SK-N-SH (cell line): ENCODE measurements at regions not wholly inside any gene's neighbourhood (a gene's known extent, or its start where the extent isn't known, plus 50 kb on each side); places are given as distances from the start of the nearest gene placed in this dataset.

Source experiments
- CTCF ChIA-PET: fragments of 300-600, 350-600 bp; formaldehyde crosslinking; extraction: SDS; loops from one replicate; lab custom pipeline; 2021; lab: Yijun Ruan, JAX
- POLR2A ChIA-PET: fragments of 350-600 bp; sonication (Branson Sonifier 250); formaldehyde crosslinking; extraction: SDS; loops from one replicate; lab custom pipeline; 2020; ENCODE audit warnings: antibody characterized with exemption, inconsistent platforms; lab: Yijun Ruan, JAX
- DNase-seq: peaks from one replicate; pipeline ENCODE4 v3.0.0; 2012
- H2AFZ ChIP-seq: fragments of 200-600 bp; sonication (generic); 2 replicates; pipeline ENCODE4 v1.8.1; 2016; ENCODE audit warnings: antibody characterized with exemption, mild to moderate bottlenecking, low read depth
- H3F3A ChIP-seq: fragments of 200-600 bp; sonication (generic); replicated peaks from 2 replicates; pipeline ENCODE3; 2016; ENCODE audit warnings: antibody characterized with exemption, mild to moderate bottlenecking; ENCODE audit not compliant: insufficient read depth
- H3K27ac ChIP-seq, 2 experiments: fragments of 200-500 bp in 1 of 2; fragments of 200-600 bp in 1 of 2; sonication (Bioruptor generic) in 1 of 2; sonication (generic), shearing (Covaris generic) in 1 of 2; 2 replicates each; pipeline versions ENCODE4 v1.5.1 to v1.6.1; 2014 to 2016; ENCODE audit warnings: low read depth in 2 of 2, inconsistent platforms in 1 of 2, low read length in 1 of 2, mild to moderate bottlenecking in 1 of 2, mixed read lengths in 1 of 2
- H3K27me3 ChIP-seq: fragments of 200-600 bp; sonication (generic), shearing (Covaris generic); 2 replicates; pipeline ENCODE4 v1.6.1; 2016; ENCODE audit warnings: mixed run types; ENCODE audit not compliant: insufficient read depth
- H3K36me3 ChIP-seq, 2 experiments: fragments of 200-500 bp in 1 of 2; fragments of 200-600 bp in 1 of 2; sonication (Bioruptor generic) in 1 of 2; sonication (generic) in 1 of 2; replicated peaks in 1 of 2; 2 replicates each; pipeline versions ENCODE3 to v1.5.1; 2014 to 2016; ENCODE audit warnings: low read length in 1 of 2, mild to moderate bottlenecking in 1 of 2; ENCODE audit not compliant: insufficient read depth in 2 of 2, control insufficient read depth in 1 of 2
- H3K4me1 ChIP-seq, 2 experiments: fragments of 200-500 bp in 1 of 2; fragments of 200-600 bp in 1 of 2; sonication (Bioruptor generic) in 1 of 2; sonication (generic), shearing (Covaris generic) in 1 of 2; 2 replicates each; pipeline versions ENCODE4 v1.5.1 to v1.6.1; 2014 to 2016; ENCODE audit warnings: low read depth in 1 of 2, low read length in 1 of 2, mixed run types in 1 of 2; ENCODE audit not compliant: insufficient read depth in 2 of 2, control insufficient read depth in 1 of 2
- H3K4me2 ChIP-seq: fragments of 200-600 bp; sonication (generic), shearing (Covaris generic); 2 replicates; pipeline ENCODE4 v1.6.1; 2017; ENCODE audit warnings: mixed run types
- H3K4me3 ChIP-seq, 2 experiments: fragments of 200-500 bp in 1 of 2; fragments of 200-600 bp in 1 of 2; sonication (Bioruptor generic) in 1 of 2; sonication (generic), shearing (Covaris generic) in 1 of 2; 2 replicates each; pipeline versions ENCODE4 v1.5.1 to v1.8.1; 2014 to 2016; ENCODE audit warnings: low read depth in 2 of 2, inconsistent platforms in 1 of 2, low read length in 1 of 2, mild to moderate bottlenecking in 1 of 2, mixed read lengths in 1 of 2, moderate library complexity in 1 of 2
- H3K79me2 ChIP-seq: fragments of 200-600 bp; sonication (generic); 2 replicates; pipeline ENCODE4 v1.8.1; 2017; ENCODE audit warnings: mild to moderate bottlenecking; ENCODE audit not compliant: insufficient read depth
- H3K9ac ChIP-seq: fragments of 200-600 bp; sonication (generic); 2 replicates; pipeline ENCODE4 v1.6.1; 2017; ENCODE audit warnings: mixed run types
- H3K9me2 ChIP-seq: fragments of 200-600 bp; sonication (generic); 2 replicates; pipeline ENCODE4 v1.6.1; 2017; ENCODE audit warnings: mixed run types
- H3K9me3 ChIP-seq: fragments of 200-600 bp; sonication (generic); 2 replicates; pipeline ENCODE4 v1.6.1; 2017; ENCODE audit warnings: mixed run types, mild to moderate bottlenecking, moderate library complexity
- H4K20me1 ChIP-seq: fragments of 200-600 bp; sonication (generic); 2 replicates; pipeline ENCODE4 v1.6.1; 2017; ENCODE audit warnings: mild to moderate bottlenecking, mixed run types; ENCODE audit not compliant: insufficient read depth
- FOSL2 ChIP-seq: IDR thresholded peaks from 2 replicates; pipeline ENCODE4 v1.4.0; 2012; ENCODE audit warnings: low read depth, mild to moderate bottlenecking, moderate library complexity, borderline replicate concordance
- FOXJ3 ChIP-seq: sonication (generic); formaldehyde crosslinking; IDR thresholded peaks from 2 replicates; pipeline ENCODE4 v1.5.1; 2020; ENCODE audit warnings: mild to moderate bottlenecking, missing genetic modification reagents
- FOXM1 ChIP-seq: IDR thresholded peaks from 2 replicates; pipeline ENCODE4 v1.4.0; 2012; ENCODE audit warnings: low read depth, mild to moderate bottlenecking
- JUND ChIP-seq: IDR thresholded peaks from 2 replicates; pipeline ENCODE4 v1.4.0; 2012
- MEF2A ChIP-seq: IDR thresholded peaks from 2 replicates; pipeline ENCODE4 v1.4.0; 2012; ENCODE audit warnings: low read depth, borderline replicate concordance
- POLR2AphosphoS5 ChIP-seq: IDR thresholded peaks from 2 replicates; pipeline ENCODE4 v1.6.1; 2012; ENCODE audit warnings: low read depth, low read length
- RCOR1 ChIP-seq: fragments of 150-350 bp; IDR thresholded peaks from 2 replicates; pipeline ENCODE4 v1.6.1; 2017; ENCODE audit warnings: antibody characterized with exemption, low read length
- RFX5 ChIP-seq: IDR thresholded peaks from 2 replicates; pipeline ENCODE4 v1.6.1; 2012; ENCODE audit warnings: mild to moderate bottlenecking, improper control_type of control experiment, low read length
- WGBS: methylation state at CpG from one replicate; pipeline ENCODE4 v1.1.6; 2017; ENCODE audit warnings: low lambda C conversion rate; 5-methylcytosine and 5-hydroxymethylcytosine counted together
- TF ChIP-seq, protein P1 (sequence below): IDR thresholded peaks from 2 replicates; pipeline ENCODE4 v1.4.0; 2012; ENCODE audit warnings: low read depth, borderline replicate concordance
- TF ChIP-seq, protein P2 (sequence below): fragments of 200-600 bp; sonication (generic); IDR thresholded peaks from 2 replicates; pipeline ENCODE4 v1.6.1; 2017; ENCODE audit warnings: antibody characterized with exemption, mild to moderate bottlenecking, moderate library complexity
- TF ChIP-seq, protein P3 (sequence below): IDR thresholded peaks from 2 replicates; pipeline ENCODE4 v1.4.0; 2012; ENCODE audit warnings: low read depth, borderline replicate concordance
- TF ChIP-seq, protein P4 (sequence below): IDR thresholded peaks from 2 replicates; pipeline ENCODE4; 2012
- TF ChIP-seq, protein P5 (sequence below): fragments of 150-350 bp; IDR thresholded peaks from 2 replicates; pipeline ENCODE4 v1.6.1; 2016; ENCODE audit warnings: mild to moderate bottlenecking, low read depth, low read length

DNA sequence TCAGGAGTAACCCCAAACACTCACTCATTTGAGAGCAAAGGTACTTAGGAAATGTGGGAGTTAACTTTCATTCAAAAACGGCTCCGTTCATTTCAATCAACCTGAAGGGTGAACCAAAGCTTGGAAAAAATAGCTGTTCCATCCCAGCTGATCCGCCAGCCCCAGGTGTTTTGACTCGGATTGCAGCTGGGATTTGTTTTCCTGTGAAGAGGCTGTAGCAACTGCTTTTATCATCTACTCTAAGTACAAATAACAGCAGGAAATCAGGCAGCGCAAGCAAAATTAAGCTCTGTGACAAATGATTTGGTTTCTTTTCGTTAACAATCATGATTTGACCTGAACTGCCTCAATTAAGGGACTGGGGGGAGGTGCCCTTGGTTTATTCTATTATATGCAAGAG is 154.7 kb downstream of the BEND2 start:
- no peak overlapping the region for H3K27ac ChIP-seq
- no peak for DNase-seq
- H3K4me2 ChIP-seq = no peak overlapping the region
- no peak for TF ChIP-seq RFX5
- TF ChIP-seq, protein P1, sequence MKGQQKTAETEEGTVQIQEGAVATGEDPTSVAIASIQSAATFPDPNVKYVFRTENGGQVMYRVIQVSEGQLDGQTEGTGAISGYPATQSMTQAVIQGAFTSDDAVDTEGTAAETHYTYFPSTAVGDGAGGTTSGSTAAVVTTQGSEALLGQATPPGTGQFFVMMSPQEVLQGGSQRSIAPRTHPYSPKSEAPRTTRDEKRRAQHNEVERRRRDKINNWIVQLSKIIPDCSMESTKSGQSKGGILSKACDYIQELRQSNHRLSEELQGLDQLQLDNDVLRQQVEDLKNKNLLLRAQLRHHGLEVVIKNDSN = no peak
- TF ChIP-seq, protein P2, sequence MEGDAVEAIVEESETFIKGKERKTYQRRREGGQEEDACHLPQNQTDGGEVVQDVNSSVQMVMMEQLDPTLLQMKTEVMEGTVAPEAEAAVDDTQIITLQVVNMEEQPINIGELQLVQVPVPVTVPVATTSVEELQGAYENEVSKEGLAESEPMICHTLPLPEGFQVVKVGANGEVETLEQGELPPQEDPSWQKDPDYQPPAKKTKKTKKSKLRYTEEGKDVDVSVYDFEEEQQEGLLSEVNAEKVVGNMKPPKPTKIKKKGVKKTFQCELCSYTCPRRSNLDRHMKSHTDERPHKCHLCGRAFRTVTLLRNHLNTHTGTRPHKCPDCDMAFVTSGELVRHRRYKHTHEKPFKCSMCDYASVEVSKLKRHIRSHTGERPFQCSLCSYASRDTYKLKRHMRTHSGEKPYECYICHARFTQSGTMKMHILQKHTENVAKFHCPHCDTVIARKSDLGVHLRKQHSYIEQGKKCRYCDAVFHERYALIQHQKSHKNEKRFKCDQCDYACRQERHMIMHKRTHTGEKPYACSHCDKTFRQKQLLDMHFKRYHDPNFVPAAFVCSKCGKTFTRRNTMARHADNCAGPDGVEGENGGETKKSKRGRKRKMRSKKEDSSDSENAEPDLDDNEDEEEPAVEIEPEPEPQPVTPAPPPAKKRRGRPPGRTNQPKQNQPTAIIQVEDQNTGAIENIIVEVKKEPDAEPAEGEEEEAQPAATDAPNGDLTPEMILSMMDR = no peak
- TF ChIP-seq FOXJ3 = no peak
- no peak for TF ChIP-seq JUND
- WGBS = 19% methylated on average over 6 of the region's 6 CpGs
- H3K27me3 ChIP-seq = no peaks in the 10 kb centered on the region
- H3K4me1 ChIP-seq = no peaks in the 10 kb centered on the region
- POLR2A ChIA-PET = no interaction called here
- H3K79me2 ChIP-seq = no peaks in the 10 kb centered on the region
- H3K9ac ChIP-seq = no peak overlapping the region
- H3K9me2 ChIP-seq = no peaks in the 10 kb centered on the region
- CTCF ChIA-PET = no interaction called here
- no peak overlapping the region for H2AFZ ChIP-seq
- H3K36me3 ChIP-seq = no peaks in the 10 kb centered on the region
- no peaks in the 10 kb centered on the region for H3K9me3 ChIP-seq
- no peaks in the 10 kb centered on the region for H4K20me1 ChIP-seq
- no peak overlapping the region for H3K4me3 ChIP-seq
- no peaks in the 10 kb centered on the region for H3F3A ChIP-seq

DNA sequence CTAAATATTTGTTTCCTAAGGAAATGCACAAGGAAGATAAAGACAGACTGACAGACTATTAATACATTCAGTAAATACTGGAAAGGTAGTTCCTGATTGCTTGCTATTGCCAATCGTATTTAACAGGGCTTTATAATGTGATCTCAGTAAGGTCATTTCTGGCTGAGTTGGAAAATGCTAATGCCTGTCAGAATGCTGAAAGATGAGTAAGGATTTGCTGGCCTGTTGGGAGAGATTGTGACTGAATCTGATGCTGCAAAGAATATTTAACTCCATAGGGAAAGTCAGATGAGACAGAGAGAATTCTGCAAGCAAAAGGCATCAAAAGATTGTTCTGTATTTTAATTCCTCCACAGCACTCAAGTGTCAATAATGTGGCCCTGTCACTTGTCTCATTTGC is 169.0 kb downstream of the BEND2 start:
- TF ChIP-seq RFX5 = no peak
- TF ChIP-seq, protein P3, sequence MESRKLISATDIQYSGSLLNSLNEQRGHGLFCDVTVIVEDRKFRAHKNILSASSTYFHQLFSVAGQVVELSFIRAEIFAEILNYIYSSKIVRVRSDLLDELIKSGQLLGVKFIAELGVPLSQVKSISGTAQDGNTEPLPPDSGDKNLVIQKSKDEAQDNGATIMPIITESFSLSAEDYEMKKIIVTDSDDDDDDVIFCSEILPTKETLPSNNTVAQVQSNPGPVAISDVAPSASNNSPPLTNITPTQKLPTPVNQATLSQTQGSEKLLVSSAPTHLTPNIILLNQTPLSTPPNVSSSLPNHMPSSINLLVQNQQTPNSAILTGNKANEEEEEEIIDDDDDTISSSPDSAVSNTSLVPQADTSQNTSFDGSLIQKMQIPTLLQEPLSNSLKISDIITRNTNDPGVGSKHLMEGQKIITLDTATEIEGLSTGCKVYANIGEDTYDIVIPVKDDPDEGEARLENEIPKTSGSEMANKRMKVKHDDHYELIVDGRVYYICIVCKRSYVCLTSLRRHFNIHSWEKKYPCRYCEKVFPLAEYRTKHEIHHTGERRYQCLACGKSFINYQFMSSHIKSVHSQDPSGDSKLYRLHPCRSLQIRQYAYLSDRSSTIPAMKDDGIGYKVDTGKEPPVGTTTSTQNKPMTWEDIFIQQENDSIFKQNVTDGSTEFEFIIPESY = no peak
- TF ChIP-seq FOXM1 = no peak
- TF ChIP-seq, protein P4, sequence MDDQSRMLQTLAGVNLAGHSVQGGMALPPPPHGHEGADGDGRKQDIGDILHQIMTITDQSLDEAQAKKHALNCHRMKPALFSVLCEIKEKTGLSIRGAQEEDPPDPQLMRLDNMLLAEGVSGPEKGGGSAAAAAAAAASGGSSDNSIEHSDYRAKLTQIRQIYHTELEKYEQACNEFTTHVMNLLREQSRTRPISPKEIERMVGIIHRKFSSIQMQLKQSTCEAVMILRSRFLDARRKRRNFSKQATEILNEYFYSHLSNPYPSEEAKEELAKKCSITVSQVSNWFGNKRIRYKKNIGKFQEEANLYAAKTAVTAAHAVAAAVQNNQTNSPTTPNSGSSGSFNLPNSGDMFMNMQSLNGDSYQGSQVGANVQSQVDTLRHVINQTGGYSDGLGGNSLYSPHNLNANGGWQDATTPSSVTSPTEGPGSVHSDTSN = no peak
- TF ChIP-seq, protein P5, sequence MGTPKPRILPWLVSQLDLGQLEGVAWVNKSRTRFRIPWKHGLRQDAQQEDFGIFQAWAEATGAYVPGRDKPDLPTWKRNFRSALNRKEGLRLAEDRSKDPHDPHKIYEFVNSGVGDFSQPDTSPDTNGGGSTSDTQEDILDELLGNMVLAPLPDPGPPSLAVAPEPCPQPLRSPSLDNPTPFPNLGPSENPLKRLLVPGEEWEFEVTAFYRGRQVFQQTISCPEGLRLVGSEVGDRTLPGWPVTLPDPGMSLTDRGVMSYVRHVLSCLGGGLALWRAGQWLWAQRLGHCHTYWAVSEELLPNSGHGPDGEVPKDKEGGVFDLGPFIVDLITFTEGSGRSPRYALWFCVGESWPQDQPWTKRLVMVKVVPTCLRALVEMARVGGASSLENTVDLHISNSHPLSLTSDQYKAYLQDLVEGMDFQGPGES = no peak
- no peak for TF ChIP-seq FOSL2
- no peak for TF ChIP-seq POLR2AphosphoS5
- no peak for TF ChIP-seq JUND
- TF ChIP-seq RCOR1 = no peak
- no peak for TF ChIP-seq MEF2A
- TF ChIP-seq FOXJ3 = no peak
- Histone ChIP-seq H3K4me1 (no peaks in the 10 kb centered on the region), H3K9me3 (no peaks in the 10 kb centered on the region), H3K27me3 (no peaks in the 10 kb centered on the region), H3K4me2 (no peak overlapping the region), H3K27ac (no peak overlapping the region), H3K9me2 (no peaks in the 10 kb centered on the region), H3K79me2 (no peaks in the 10 kb centered on the region), H4K20me1 (no peaks in the 10 kb centered on the region), H2AFZ (no peak overlapping the region), H3F3A (no peaks in the 10 kb centered on the region), H3K36me3 (no peaks in the 10 kb centered on the region), H3K4me3 (no peak overlapping the region), H3K9ac (no peak overlapping the region)
- DNase-seq = no peak
- WGBS = 12% methylated on average over 1 of the region's 1 CpG
- POLR2A ChIA-PET = no interaction called here
- CTCF ChIA-PET = no interaction called here
